VCaP (cell line): ENCODE measurements at regions not wholly inside any gene's neighbourhood (a gene's known extent, or its start where the extent isn't known, plus 50 kb on each side); places are given as distances from the start of the nearest gene placed in this dataset.

Experiments used
- H3K27ac ChIP-seq: fragments of 450-650 bp; 2 replicates; pipeline ENCODE4 v1.5.1; 2017
- TF ChIP-seq, protein P1 (sequence below): fragments of 450-650 bp; conservative IDR thresholded peaks from 2 replicates; pipeline ENCODE4 v1.5.1; 2017; ENCODE audit warnings: mild to moderate bottlenecking, moderate library complexity

DNA sequence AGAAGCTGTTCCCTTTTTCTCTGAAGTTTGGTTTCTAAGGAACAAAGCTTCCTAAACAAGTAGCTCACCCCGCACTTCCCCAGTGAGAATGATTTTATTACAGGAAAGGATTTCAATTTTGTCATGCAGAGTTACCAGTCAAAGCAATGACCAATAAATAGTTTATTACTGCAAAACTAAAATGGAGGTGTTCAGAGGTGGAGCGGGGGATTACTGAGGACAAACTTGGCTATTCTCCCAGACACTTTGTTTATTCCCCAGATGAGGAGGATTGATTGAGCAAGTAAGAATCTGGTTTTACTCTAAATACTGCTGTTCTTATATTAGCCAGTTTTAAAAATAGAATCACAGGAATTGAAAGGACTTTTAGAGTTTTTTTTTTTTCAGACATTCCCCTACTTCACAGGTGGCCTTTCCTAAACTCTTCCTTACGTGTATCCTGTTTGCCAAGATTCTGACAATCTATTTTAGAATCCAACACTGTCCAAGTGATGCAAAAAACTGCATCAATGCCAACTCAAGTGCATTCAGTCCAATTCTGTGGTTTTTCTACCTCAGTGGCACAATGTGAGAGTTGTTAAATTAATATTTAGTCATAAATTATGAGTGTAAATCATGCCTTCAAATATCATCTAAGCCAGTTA, 136.1 kb downstream of the TNFSF18 start:
- TF ChIP-seq, protein P1, sequence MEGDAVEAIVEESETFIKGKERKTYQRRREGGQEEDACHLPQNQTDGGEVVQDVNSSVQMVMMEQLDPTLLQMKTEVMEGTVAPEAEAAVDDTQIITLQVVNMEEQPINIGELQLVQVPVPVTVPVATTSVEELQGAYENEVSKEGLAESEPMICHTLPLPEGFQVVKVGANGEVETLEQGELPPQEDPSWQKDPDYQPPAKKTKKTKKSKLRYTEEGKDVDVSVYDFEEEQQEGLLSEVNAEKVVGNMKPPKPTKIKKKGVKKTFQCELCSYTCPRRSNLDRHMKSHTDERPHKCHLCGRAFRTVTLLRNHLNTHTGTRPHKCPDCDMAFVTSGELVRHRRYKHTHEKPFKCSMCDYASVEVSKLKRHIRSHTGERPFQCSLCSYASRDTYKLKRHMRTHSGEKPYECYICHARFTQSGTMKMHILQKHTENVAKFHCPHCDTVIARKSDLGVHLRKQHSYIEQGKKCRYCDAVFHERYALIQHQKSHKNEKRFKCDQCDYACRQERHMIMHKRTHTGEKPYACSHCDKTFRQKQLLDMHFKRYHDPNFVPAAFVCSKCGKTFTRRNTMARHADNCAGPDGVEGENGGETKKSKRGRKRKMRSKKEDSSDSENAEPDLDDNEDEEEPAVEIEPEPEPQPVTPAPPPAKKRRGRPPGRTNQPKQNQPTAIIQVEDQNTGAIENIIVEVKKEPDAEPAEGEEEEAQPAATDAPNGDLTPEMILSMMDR, result no peak
- H3K27ac ChIP-seq, result no peak overlapping the region

DNA sequence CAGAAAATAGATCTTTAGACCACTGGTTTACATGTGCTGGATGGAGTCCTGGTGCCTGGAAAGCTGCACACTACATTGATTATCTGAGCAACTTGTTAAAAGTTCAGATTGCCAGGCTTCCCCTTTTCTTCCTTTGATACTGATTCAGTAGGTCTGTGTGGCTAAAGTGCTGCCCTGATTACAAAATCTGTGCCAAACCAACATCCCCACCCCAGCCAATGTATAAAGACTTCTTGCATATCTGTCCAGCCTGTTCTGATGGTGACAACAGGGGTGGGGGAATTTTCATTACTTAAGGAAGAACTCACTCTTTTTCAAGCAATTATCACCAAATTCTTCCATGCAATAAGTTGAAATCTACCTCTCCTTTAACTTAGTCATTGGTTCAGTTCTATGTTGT, 135.5 kb downstream of the TNFSF18 start:
- H3K27ac ChIP-seq, result no peak overlapping the region
- TF ChIP-seq, protein P1, result no peak

DNA sequence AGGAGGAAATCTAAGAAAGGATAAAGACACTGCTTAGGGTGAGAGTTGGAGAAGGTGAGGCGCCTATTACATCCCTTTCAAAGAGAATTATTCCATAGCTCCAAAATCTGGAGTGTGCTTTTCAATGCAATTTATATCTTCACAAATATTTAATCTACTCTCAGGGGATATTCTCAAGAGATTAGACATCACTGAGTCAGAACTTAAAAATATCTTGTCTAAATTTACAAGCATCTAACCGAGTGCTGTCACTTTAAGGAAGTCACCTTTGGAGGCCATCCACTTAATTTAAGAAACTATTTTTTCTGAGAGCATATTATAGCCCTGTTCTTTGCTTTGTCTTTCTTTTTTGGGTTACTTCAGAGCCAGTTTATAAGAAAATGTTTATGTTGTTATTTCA, 134.6 kb downstream of the TNFSF18 start:
- no peak overlapping the region for H3K27ac ChIP-seq
- TF ChIP-seq, protein P1, result no peak

DNA sequence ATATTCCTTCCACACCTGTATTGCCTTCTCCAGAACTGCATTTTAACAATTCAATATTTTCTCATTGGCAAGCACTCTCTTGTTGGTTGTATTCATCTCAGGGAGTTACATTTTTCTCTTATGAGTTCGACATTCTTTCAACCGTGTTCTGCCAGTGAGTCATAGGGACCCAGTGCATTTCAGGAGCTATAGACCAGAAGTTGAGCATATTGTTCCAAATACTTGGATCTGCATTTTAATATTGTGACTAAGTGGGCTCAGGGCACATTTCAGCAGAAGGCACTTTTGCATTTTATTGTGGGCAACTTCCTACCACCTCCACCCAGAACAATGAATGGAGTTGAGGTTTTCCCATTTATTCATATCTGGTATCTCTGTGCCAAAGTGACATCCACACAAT, 132.8 kb downstream of the TNFSF18 start:
- no peak overlapping the region for H3K27ac ChIP-seq
- TF ChIP-seq, protein P1, result no peak

DNA sequence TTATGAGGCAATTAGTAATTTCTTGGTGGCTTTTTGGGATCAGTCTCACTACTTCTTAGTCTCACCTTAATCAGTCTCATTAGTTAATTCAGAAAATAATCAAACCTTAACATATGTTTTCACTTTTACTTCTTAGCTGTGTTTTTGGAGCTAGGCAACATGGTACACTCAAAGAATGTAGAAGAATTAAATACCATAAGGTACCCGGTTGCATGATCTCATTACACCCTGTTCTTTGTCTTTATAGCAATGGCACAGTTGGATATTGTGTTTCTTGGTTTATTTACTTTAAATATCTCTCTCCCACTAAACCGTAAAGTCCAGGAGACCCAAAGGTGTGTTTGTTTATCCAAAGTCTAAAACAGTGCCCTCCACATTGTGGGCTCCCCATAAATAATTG, 132.3 kb downstream of the TNFSF18 start:
- H3K27ac ChIP-seq, result no peak overlapping the region
- TF ChIP-seq, protein P1, result no peak

DNA sequence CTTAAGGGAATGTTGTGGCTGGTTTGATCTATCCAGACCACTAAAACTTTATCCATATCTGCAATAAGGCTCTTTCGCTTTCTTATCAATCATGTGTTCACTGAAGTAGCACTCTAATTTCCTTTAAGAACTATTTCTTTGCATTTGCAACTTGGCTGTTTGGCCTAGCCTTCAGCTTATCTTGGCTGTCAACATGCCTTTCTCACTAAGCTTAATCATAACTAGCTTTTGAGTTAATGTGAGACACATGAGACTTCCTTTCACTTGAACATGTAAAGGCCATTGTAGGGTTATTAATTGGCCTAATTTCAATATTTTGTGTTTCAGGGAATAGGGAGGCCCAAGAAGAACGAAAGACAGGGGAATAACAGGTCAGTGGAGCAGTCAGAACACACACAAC, 124.7 kb downstream of the TNFSF18 start:
- TF ChIP-seq, protein P1, result no peak
- H3K27ac ChIP-seq, result no peak overlapping the region

DNA sequence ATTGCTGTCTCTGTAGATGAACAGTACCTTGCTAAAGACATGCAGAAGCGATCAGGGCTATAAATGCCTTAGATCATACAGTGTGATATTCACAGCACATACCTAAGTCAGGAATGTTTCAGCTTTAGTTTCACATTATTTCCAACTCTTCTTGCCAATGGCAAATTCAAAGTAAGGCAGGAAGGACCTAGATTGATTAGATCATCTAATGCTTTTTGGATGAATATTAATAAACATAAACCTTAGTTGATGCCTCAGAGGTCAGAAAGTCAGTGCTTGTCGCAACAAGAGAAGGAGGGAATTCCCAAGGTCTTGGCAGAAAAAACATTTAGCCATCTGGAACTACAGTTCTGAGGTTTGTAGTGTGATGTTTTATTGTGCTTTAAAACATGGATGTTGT, 122.3 kb downstream of the TNFSF18 start:
- TF ChIP-seq, protein P1, result no peak
- no peak overlapping the region for H3K27ac ChIP-seq
